Thyroid gland (tissue), 4 donors: ENCODE measurements at regions not wholly inside any gene's neighbourhood (a gene's known extent, or its start where the extent isn't known, plus 50 kb on each side); places are given as distances from the start of the nearest gene placed in this dataset.

Experiments
- POLR2A ChIP-seq, 2 donors: fragments of 450-650 bp; IDR thresholded peaks; one replicate each; pipeline ENCODE4 v1.6.1; 2017; ENCODE audit warnings: antibody characterized with exemption in 2 of 2, mild to moderate bottlenecking in 2 of 2, moderate library complexity in 1 of 2
- TF ChIP-seq, protein P1 (sequence below), 6 experiments: fragments of 200-600 bp in 3 of 6; fragments of 450-650 bp in 3 of 6; sonication (generic) in 3 of 6; IDR thresholded peaks; one replicate each; pipeline ENCODE4 v1.5.1; 2016 to 2019; ENCODE audit warnings: antibody characterized with exemption in 6 of 6, mild to moderate bottlenecking in 2 of 6, inconsistent platforms in 1 of 6, moderate library complexity in 1 of 6

DNA sequence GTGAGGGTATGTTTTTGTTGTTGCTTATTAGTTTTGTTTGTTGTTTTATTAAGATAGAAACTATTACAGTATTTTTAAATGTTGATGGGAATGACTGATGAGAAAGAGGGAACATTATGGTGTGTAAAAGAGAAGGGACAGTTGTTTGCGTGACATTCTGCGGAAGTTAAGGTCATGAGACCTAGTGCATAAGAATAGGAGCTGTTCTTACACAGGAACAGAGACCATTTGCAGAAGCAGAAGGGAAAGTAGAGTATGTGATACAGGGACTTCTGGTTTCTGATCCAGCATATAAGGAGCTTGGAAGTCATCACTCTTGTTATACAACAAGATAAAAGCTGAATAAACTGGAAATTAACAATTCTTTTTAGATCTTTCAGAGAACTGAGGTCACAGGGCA, 299.2 kb upstream of the API5 start:
- TF ChIP-seq, protein P1, sequence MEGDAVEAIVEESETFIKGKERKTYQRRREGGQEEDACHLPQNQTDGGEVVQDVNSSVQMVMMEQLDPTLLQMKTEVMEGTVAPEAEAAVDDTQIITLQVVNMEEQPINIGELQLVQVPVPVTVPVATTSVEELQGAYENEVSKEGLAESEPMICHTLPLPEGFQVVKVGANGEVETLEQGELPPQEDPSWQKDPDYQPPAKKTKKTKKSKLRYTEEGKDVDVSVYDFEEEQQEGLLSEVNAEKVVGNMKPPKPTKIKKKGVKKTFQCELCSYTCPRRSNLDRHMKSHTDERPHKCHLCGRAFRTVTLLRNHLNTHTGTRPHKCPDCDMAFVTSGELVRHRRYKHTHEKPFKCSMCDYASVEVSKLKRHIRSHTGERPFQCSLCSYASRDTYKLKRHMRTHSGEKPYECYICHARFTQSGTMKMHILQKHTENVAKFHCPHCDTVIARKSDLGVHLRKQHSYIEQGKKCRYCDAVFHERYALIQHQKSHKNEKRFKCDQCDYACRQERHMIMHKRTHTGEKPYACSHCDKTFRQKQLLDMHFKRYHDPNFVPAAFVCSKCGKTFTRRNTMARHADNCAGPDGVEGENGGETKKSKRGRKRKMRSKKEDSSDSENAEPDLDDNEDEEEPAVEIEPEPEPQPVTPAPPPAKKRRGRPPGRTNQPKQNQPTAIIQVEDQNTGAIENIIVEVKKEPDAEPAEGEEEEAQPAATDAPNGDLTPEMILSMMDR (IDR thresholded peaks at IDR 0.05): no peak
- TF ChIP-seq POLR2A (IDR thresholded peaks at IDR 0.05): no peak
